Liver (tissue), 8 donors: ENCODE measurements at regions not wholly inside any gene's neighbourhood (a gene's known extent, or its start where the extent isn't known, plus 50 kb on each side); places are given as distances from the start of the nearest gene placed in this dataset.

Experiments
- DNase-seq: peaks from one replicate; pipeline ENCODE4 v3.0.0-alpha.2; 2017; ENCODE audit warnings: low spot score
- H3K27ac ChIP-seq, 2 donors: one replicate each; pipeline ENCODE4 v1.7.0; 2013; ENCODE audit warnings: inconsistent platforms in 2 of 2, low read length in 2 of 2, control low read depth in 1 of 2, low read depth in 1 of 2, mild to moderate bottlenecking in 1 of 2
- H3K27me3 ChIP-seq, 4 donors: one replicate each; pipeline versions ENCODE4 v1.6.1 to v1.7.0; 2013; ENCODE audit warnings: low read length in 3 of 4, inconsistent platforms in 1 of 4, mild to moderate bottlenecking in 1 of 4, moderate library complexity in 1 of 4; ENCODE audit not compliant: control insufficient read depth in 4 of 4, insufficient read depth in 4 of 4
- H3K36me3 ChIP-seq, 4 donors: one replicate each; pipeline versions ENCODE4 v1.6.1 to v1.7.0; 2013; ENCODE audit warnings: low read length in 3 of 4, mild to moderate bottlenecking in 3 of 4, low read depth in 1 of 4, moderate library complexity in 1 of 4; ENCODE audit not compliant: control insufficient read depth in 4 of 4, insufficient read depth in 3 of 4
- H3K4me1 ChIP-seq, 4 donors: one replicate each; pipeline versions ENCODE4 v1.6.1 to v1.7.0; 2013; ENCODE audit warnings: low read length in 3 of 4, mild to moderate bottlenecking in 3 of 4, moderate library complexity in 1 of 4; ENCODE audit not compliant: control insufficient read depth in 4 of 4, insufficient read depth in 4 of 4
- H3K4me3 ChIP-seq, 3 donors: one replicate each; pipeline versions ENCODE4 v1.6.1 to v1.7.0; 2013; ENCODE audit warnings: low read length in 3 of 3, control low read depth in 1 of 3, low read depth in 1 of 3, mild to moderate bottlenecking in 1 of 3
- H3K9ac ChIP-seq, 2 donors: one replicate each; pipeline ENCODE4 v1.7.0; 2013; ENCODE audit warnings: low read length in 2 of 2, mild to moderate bottlenecking in 2 of 2, moderate library complexity in 2 of 2, control low read depth in 1 of 2, low read depth in 1 of 2
- H3K9me3 ChIP-seq, 4 donors: one replicate each; pipeline versions ENCODE4 v1.6.1 to v1.7.0; 2013; ENCODE audit warnings: low read length in 3 of 4; ENCODE audit not compliant: control insufficient read depth in 4 of 4
- ATF3 ChIP-seq: IDR thresholded peaks from 2 replicates; pipeline ENCODE4 v1.6.1; 2016; ENCODE audit warnings: antibody characterized with exemption
- CTCF ChIP-seq: fragments of 150-350 bp; IDR thresholded peaks from 2 replicates; pipeline ENCODE4 v1.5.1; 2017; ENCODE audit warnings: improper control_type of control experiment, low read depth, low read length; ENCODE audit not compliant: missing input control
- EGR1 ChIP-seq, 2 donors: IDR thresholded peaks; 2 replicates each; pipeline ENCODE4 v1.6.1; 2016 to 2018; ENCODE audit warnings: antibody characterized with exemption in 2 of 2, low read depth in 2 of 2
- FOXA1 ChIP-seq: IDR thresholded peaks from 2 replicates; pipeline ENCODE4 v1.6.1; 2016; ENCODE audit warnings: antibody characterized with exemption
- FOXA2 ChIP-seq: IDR thresholded peaks from 2 replicates; pipeline ENCODE4 v1.6.1; 2016; ENCODE audit warnings: antibody characterized with exemption
- GABPA ChIP-seq, 2 donors: IDR thresholded peaks in 1 of 2; conservative IDR thresholded peaks in 1 of 2; 2 replicates each; pipeline ENCODE4 v1.6.1; 2016; ENCODE audit warnings: antibody characterized with exemption in 2 of 2, mild to moderate bottlenecking in 1 of 2, moderate library complexity in 1 of 2
- HNF4A ChIP-seq, 2 donors: conservative IDR thresholded peaks; 2 replicates each; pipeline ENCODE4 v1.6.1; 2016; ENCODE audit warnings: antibody characterized with exemption in 2 of 2, mild to moderate bottlenecking in 2 of 2
- HNF4G ChIP-seq: IDR thresholded peaks from 2 replicates; pipeline ENCODE4 v1.6.1; 2016; ENCODE audit warnings: antibody characterized with exemption
- JUND ChIP-seq, 2 donors: IDR thresholded peaks; 2 replicates each; pipeline ENCODE4 v1.6.1; 2016; ENCODE audit warnings: antibody characterized with exemption in 2 of 2
- MAX ChIP-seq: IDR thresholded peaks from 2 replicates; pipeline ENCODE4 v1.6.1; 2016; ENCODE audit warnings: antibody characterized with exemption
- NR2F2 ChIP-seq: IDR thresholded peaks from 2 replicates; pipeline ENCODE4 v1.6.1; 2016; ENCODE audit warnings: antibody characterized with exemption
- RAD21 ChIP-seq, 2 donors: IDR thresholded peaks; 2 replicates each; pipeline ENCODE4 v1.6.1; 2016; ENCODE audit warnings: antibody characterized with exemption in 2 of 2, mild to moderate bottlenecking in 2 of 2
- REST ChIP-seq: IDR thresholded peaks from 2 replicates; pipeline ENCODE4 v1.6.1; 2016; ENCODE audit warnings: antibody characterized with exemption, mild to moderate bottlenecking
- RXRA ChIP-seq, 2 donors: IDR thresholded peaks; 2 replicates each; pipeline ENCODE4 v1.6.1; 2017 to 2018; ENCODE audit warnings: antibody characterized with exemption in 2 of 2, mild to moderate bottlenecking in 1 of 2
- SP1 ChIP-seq: IDR thresholded peaks from 2 replicates; pipeline ENCODE4 v1.6.1; 2018; ENCODE audit warnings: antibody characterized with exemption, mild to moderate bottlenecking
- TAF1 ChIP-seq: conservative IDR thresholded peaks from 2 replicates; pipeline ENCODE4 v1.6.1; 2016; ENCODE audit warnings: antibody characterized with exemption, mild to moderate bottlenecking
- YY1 ChIP-seq: IDR thresholded peaks from 2 replicates; pipeline ENCODE4 v1.6.1; 2016; ENCODE audit warnings: antibody characterized with exemption, mild to moderate bottlenecking
- ZBTB33 ChIP-seq: IDR thresholded peaks from 2 replicates; pipeline ENCODE4 v1.6.1; 2016; ENCODE audit warnings: antibody characterized with exemption
- WGBS: extraction: QIAGEN DNeasy Blood & Tissue Kit; methylation state at CpG from one replicate; pipeline ENCODE4 v1.1.7; 2013; 5-methylcytosine and 5-hydroxymethylcytosine counted together
- donor health status: healthy.
- donor health status: healthy.
- donor health status: healthy.
- donor health status: healthy.
- donor health status: healthy.

- no peak for TF ChIP-seq SP1
- TF ChIP-seq TAF1: no peak
- no peak for TF ChIP-seq EGR1 (IDR thresholded peaks at IDR 0.05; ENCODE audit: low read depth in 2 of 2)
- TF ChIP-seq REST: no peak
- TF ChIP-seq ZBTB33: no peak
- TF ChIP-seq FOXA1: no peak
- no peak for TF ChIP-seq HNF4A (conservative IDR thresholded peaks at IDR 0.05)
- no peak for TF ChIP-seq RXRA (IDR thresholded peaks at IDR 0.05)
- no peak for TF ChIP-seq ATF3
- TF ChIP-seq RAD21 (IDR thresholded peaks at IDR 0.05): no peak
- TF ChIP-seq CTCF: no peak
- TF ChIP-seq HNF4G: no peak
- TF ChIP-seq NR2F2: no peak
- TF ChIP-seq YY1: no peak
- no peak for TF ChIP-seq GABPA (IDR thresholded peaks at IDR 0.05 in 1 of 2, conservative IDR thresholded peaks at IDR 0.05 in 1 of 2)
- TF ChIP-seq JUND (IDR thresholded peaks at IDR 0.05): no peak
- no peak for TF ChIP-seq MAX
- no peak for TF ChIP-seq FOXA2
- Histone ChIP-seq H3K36me3 (no peaks in the 10 kb centered on the region), H3K9ac (no peak overlapping the region), H3K4me1 (no peaks in the 10 kb centered on the region), H3K27me3 (no peaks in the 10 kb centered on the region), H3K27ac (no peak overlapping the region), H3K4me3 (no peak overlapping the region), H3K9me3 (no peaks in the 10 kb centered on the region)
- WGBS: 53% methylated on average over 2 of the region's 2 CpGs
- no peak for DNase-seq
Observed at GRCh38 chr2:220373878-220374277, 746.4 kb downstream of the SLC4A3 start.

- no peak overlapping the region for H3K4me3 ChIP-seq
- 46% methylated on average over 2 of the region's 2 CpGs for whole genome bisulfite sequencing
- H3K4me1 ChIP-seq: no peaks in the 10 kb centered on the region
- H3K27me3 ChIP-seq: no peaks in the 10 kb centered on the region
- no peak overlapping the region for H3K27ac ChIP-seq
- no peaks in the 10 kb centered on the region for H3K9me3 ChIP-seq
- H3K9ac ChIP-seq: no peak overlapping the region
- no peaks in the 10 kb centered on the region for H3K36me3 ChIP-seq
- no peak for DNase-seq
- no peak for TF ChIP-seq FOXA2
- no peak for TF ChIP-seq TAF1
- no peak for TF ChIP-seq REST
- no peak for TF ChIP-seq EGR1 (IDR thresholded peaks at IDR 0.05; ENCODE audit: low read depth in 2 of 2)
- no peak for TF ChIP-seq HNF4G
- TF ChIP-seq JUND (IDR thresholded peaks at IDR 0.05): no peak
- TF ChIP-seq GABPA (IDR thresholded peaks at IDR 0.05 in 1 of 2, conservative IDR thresholded peaks at IDR 0.05 in 1 of 2): no peak
- TF ChIP-seq ZBTB33: no peak
Observed at GRCh38 chr2:220374282-220374681, 746.9 kb downstream of the SLC4A3 start.
